Head of caudate nucleus (tissue), 42 donors: ENCODE measurements at regions not wholly inside any gene's neighbourhood (a gene's known extent, or its start where the extent isn't known, plus 50 kb on each side); places are given as distances from the start of the nearest gene placed in this dataset.

ENCODE experiments used
- DNase-seq, 42 donors: peaks; one replicate each; pipeline versions ENCODE4 v3.0.0 to v3.0.0-alpha.2; 2020 to 2021; ENCODE audit warnings: mixed read lengths in 7 of 42
- intact Hi-C: fragments of 100-400 bp; cut with DNase I; formaldehyde crosslinking; loops from one replicate; pipeline ENCODE4 v1.15.0; 2022

DNA sequence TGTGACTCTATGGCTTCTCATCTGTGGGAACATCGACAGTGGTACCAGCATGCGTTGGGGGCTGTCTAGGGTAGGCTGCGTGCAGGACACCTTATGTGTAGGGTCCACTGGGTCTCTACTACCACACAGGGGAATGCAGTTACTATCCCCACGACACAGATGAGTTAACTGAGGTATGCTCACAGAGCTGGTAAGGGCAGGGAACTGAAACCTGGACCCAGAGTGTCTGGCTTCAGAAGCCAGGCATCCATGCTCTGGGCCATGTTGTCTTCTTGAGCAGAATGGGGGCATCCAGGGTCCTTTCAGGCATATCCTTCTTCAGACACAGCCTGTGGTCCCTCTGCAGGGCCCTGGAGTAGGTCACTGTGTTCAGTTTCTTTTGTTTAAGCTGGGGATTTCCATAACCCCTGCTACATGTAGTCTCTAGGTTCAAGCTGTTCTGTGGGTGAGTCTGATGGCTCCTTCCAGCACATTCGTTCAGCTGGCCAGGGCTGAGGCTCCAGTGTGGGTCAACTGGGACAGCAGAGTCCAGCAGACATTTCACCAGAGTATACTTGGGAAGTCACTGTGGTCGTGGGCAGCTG lies 148.8 kb downstream of the GADD45G start:
- intact Hi-C loops, result no loop called here
- DNase-seq, result no peak

DNA sequence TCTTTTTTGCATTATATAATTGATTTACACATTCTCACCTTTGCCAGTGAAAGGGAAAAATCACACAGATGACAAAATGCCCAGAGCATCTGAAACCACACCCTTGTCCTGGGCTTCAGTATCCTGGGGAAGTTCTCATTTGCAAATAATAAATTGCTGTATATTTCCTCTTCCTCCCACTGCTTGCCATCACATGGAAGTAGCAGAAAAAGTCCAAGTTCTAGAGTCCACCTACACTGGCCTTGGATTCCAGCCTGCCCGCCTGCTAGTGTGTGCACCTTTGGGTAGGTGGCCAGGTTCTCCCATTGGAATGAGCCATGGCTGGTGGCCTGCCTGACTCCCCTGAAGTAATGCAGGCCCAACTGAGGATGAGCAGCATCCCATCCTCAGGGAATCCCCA lies 149.4 kb downstream of the GADD45G start:
- intact Hi-C loops, result no loop called here
- no peak for DNase-seq

GRCh38 chr9:89755821-89756220 lies 151.0 kb downstream of the GADD45G start:
- intact Hi-C loops, result no loop called here
- DNase-seq, result no peak

GRCh38 chr9:89756891-89757537 lies 152.2 kb downstream of the GADD45G start:
- no peak for DNase-seq
- intact Hi-C loops, result no loop called here

DNA sequence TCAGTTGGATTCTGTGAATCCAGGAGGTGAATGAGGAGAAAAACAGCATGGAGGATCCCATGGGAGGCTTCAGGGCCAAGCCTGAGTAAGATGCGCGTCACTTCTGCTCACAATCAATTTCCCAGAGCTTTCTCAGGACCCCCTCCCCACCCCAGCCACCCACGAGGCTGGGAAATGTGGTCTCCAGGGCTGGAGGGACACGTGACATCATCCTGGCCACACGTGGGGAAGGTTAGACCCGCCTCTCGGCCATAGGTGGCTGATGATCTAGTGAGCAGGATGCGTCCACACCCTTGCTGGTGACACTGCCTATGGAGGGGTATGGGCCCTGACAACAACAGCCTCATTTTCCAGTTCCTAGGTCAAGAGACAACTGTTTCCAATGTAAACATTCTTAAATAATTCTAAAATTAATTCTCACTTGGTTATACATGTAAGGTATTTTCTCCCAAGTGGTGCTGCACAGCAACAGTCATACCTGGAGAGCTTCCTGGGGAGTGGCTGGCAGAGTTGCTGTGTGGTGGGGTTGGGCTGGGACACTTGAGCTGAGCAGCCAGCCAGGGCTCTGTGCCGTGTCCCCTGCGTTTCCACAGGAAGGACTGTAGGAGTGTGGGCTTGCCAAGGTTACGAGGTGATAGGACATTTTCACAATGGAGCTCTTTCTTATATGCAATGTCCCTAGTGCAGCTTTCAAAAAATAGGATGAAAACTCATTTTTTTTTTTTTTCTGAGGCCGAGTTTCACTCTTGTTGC lies 153.1 kb downstream of the GADD45G start:
- intact Hi-C loops, result no loop called here
- DNase-seq, result no peak

DNA sequence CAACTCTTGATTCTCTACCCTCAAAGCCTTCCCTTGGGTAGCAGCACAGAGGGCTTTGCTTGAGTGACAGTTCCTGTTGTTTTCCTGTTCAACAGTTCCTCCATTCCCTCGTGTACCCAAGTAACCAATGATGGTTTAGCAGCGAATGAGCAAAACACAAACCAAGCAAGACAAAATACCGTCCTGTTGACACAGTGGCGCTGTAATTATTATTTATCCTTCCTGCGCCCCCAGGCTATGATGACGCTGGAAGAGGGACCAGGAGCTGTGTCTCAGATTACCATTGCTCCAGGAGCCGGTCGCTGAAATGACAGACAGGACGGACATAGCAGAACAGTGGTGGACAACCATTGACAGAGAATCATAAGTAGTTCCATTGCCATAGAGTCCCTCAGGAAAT lies 154.8 kb downstream of the GADD45G start:
- no peak for DNase-seq
- intact Hi-C loops, result no loop called here

- no peak for DNase-seq
- intact Hi-C loops, result no loop called here
Observed at GRCh38 chr9:89760123-89760522, 155.3 kb downstream of the GADD45G start.

DNA sequence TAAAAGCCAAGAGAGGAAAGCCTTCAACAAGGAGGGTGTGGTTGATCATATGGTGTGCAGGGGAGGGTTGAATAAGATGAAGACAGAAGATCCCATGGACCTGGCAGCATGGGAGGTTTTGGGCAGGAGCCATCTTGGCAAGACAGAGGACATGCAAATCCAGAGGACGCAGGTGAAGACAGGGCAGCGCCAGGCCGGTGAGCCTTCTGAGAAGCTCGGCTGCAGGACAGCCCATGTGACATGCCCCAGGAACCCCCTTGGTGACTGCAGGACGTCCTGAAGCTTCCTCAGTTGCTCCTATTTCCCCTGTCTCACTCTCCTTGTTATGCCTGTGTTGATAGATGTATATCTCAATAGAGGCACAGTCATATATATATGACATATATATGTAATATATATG lies 159.4 kb downstream of the GADD45G start:
- DNase-seq, result no peak
- intact Hi-C loops, result no loop called here

- DNase-seq, result no peak
- intact Hi-C loops, result no loop called here
Observed at GRCh38 chr9:89765211-89765946, 160.6 kb downstream of the GADD45G start.

DNA sequence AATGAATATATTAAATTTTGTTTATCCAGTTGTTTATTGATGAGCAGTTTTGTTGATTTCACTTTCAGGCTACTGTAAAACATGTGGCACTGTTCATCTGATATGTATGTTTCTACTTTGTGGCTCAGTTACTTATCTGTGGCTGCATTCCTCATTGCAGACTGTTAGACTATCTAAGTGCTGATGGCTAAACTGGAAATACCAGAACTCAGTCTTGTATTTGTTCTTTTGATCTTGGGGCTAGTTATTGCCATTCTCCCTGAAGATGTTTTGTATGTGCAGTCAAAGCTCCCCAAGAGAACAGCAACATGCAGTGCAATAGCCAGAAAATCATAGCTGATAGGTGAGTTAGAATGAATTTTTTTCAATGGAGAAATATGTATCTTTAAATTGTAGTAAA lies 162.2 kb downstream of the GADD45G start:
- DNase-seq, result no peak
- intact Hi-C loops, result no loop called here

DNA sequence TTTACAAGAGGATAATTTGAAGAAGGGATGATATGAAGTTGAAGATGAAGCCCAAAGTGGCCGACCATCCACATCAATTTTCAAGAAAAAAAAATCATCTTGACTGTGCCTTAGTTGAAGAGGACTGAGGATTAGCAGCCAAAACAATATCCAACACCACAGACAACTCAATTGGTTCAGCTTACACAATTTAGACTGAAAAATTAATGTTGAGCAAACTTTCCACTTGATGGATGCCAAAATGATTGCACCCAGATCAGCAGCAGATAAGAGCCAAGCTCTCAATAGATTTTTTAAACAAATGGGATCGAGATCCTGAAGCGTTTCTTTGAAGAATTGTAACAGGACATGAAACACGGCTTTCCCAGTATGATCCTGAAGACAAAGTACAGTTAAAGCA lies 163.2 kb downstream of the GADD45G start:
- intact Hi-C loops, result no loop called here

DNA sequence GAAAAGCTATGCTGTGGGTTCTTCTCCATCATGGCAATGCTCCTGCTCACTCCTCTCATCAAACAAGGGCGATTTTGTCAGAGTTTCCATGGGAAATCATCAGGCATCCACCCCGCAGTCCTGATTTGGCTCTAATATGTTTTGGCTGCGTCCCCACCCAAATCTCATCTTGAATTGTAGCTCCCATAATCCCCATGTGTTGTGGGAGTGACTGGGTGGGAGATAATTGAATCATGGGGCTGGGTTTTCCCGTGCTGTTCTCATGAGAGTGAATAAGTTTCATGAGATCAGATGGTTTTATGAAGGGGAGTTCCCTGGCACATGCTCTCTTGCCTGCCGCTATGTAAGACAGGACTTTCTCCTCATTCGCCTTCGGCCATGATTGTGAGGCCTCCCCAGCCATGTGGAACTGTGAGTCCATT lies 163.8 kb downstream of the GADD45G start:
- intact Hi-C loops, result no loop called here
- DNase-seq, result peak in 1 of 42 donors; percentile 11

More for the DNA sequence above, 163.2 kb downstream of the GADD45G start:
- DNase-seq, result no peak

DNA sequence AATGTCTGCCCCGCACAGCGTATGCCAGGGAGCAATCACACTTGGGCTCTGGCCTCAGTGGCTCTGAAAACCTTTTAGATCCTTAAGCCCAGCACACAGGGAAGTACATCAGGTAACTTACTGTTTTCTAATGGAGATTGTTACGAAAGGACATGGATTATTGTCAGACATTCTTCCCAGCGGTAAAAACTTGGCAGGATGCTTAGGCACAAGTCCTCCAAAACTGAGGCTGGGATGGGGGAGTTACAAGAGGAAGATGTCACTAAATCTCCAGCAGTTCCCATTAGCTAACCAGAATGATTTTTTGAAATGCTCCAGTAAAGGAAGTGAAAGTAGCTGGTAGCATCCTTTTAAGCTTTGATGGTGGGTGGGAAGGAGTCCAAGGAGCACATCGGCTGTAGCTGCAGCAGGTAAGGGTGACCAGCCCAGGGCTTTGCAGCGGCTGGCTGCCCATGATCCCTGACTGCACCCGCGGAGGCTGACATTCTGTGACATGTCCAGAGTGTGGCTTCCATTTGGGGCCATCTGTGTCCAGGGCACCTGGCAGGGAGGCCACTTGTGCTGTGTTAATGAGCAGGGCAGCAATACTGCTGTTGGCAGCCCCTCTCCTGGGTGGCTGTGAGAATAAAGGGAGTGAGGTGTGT lies 165.8 kb downstream of the GADD45G start:
- intact Hi-C loops, result no loop called here
- DNase-seq, result no peak

DNA sequence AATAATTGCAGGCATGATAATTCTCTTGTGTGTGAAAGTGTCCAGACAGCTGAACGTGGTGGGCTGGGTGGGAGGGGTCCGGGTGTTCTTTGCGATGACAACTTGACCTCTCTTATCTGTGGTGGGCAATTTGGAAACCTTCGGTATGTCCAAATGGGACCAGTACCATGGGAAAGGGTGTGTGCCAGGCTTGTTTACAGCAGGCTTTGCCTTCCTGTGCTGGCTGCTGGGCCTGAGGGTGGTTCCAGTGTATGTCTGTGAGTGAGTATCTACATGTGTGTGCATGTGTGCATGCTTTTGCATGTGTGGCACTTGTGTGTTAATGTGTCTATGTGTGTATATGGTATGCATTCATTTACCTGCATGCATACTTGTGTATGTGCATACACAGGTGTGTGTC lies 166.4 kb downstream of the GADD45G start:
- intact Hi-C loops, result no loop called here
- DNase-seq, result no peak

DNA sequence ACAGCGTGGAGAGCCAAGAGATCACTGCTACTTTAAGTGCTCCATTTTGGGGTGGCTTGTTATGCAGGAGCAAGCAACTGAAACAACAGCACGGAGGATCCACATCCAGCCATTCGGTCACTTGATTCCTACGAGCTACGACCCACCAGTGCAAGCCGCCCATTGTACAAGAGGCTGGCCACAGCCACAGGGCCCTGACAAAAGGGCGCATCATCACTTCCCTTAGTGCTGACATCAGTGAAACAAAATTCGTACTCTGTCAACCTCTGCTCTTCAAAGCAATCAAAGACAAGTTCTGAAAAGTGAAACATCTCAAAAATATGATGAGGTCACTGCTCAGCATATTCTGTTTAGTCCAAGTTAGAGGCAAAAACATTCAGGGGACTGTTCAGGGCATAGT lies 168.4 kb downstream of the GADD45G start:
- intact Hi-C loops, result no loop called here
- DNase-seq, result no peak

GRCh38 chr9:89774858-89775370 lies 170.1 kb downstream of the GADD45G start:
- intact Hi-C loops, result no loop called here
- DNase-seq, result no peak

GRCh38 chr9:89775641-89776040 lies 170.8 kb downstream of the GADD45G start:
- intact Hi-C loops, result no loop called here
- peak in 1 of 42 donors; percentile 4 for DNase-seq

GRCh38 chr9:89776795-89777525 lies 172.1 kb downstream of the GADD45G start:
- intact Hi-C loops, result no loop called here

DNA sequence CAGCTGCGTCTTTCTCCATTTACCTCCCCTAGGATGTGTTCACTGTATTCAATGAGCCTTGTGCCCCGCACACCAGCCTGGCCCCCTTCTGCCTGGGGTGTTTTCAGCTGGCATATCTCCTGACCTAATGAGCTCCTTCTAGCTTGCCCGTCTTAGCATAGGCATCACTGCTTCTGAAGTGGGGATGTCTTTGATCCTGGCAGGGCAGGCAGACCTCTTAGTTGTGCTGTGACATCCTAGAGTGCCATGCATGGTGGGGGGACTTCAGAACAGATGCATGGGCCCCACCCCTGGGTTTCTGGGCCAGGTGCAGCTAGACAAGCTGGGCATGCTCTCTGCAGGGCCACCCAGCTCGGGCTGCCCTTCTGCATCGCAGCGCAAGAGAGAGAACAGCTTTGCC lies 172.7 kb downstream of the GADD45G start:
- peak in 1 of 42 donors; percentile 11 for DNase-seq
- intact Hi-C loops, result no loop called here

More at GRCh38 chr9:89776795-89777525, 172.1 kb downstream of the GADD45G start:
- no peak for DNase-seq
